ENCODE measurements at regions not wholly inside any gene's neighbourhood (a gene's known extent, or its start where the extent isn't known, plus 50 kb on each side); places are given as distances from the start of the nearest gene placed in this dataset.

DNA sequence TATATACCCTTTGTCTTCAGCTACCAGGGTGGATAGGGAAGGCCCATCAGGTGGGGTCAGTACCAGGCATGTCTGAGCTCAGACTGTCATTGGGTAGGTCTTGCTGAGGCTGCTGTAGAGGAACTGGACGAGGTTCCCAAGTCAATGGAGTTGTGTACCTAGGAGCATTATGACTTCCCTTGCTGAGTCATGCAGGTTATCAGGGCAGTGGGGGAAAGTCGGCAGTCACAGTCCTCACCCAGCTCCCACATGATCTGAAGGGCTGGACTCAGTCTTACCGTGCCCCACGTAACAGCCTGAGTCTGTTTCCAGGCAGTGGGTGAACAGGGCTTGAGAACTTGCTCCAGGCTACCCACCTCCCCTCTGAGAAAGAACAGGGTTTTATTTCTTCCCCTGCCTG is 260.8 kb upstream of the COBL start (continued):
- TF ChIP-seq, protein P1, sequence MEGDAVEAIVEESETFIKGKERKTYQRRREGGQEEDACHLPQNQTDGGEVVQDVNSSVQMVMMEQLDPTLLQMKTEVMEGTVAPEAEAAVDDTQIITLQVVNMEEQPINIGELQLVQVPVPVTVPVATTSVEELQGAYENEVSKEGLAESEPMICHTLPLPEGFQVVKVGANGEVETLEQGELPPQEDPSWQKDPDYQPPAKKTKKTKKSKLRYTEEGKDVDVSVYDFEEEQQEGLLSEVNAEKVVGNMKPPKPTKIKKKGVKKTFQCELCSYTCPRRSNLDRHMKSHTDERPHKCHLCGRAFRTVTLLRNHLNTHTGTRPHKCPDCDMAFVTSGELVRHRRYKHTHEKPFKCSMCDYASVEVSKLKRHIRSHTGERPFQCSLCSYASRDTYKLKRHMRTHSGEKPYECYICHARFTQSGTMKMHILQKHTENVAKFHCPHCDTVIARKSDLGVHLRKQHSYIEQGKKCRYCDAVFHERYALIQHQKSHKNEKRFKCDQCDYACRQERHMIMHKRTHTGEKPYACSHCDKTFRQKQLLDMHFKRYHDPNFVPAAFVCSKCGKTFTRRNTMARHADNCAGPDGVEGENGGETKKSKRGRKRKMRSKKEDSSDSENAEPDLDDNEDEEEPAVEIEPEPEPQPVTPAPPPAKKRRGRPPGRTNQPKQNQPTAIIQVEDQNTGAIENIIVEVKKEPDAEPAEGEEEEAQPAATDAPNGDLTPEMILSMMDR (IDR thresholded peaks at IDR 0.05; ENCODE audit: control extremely low read depth in 1 of 3, insufficient read depth in 1 of 3, low read depth in 1 of 3, low read length in 3 of 3), result no peak
- no peak for TF ChIP-seq RBBP5 (IDR thresholded peaks at IDR 0.05; ENCODE audit: borderline replicate concordance, low read depth, low read length)
- TF ChIP-seq SP2 (IDR thresholded peaks at IDR 0.05; ENCODE audit: low read length), result no peak
- TF ChIP-seq SAP30 (IDR thresholded peaks at IDR 0.05; ENCODE audit: insufficient read depth, insufficient replicate concordance, low read length), result no peak
- no peak for TF ChIP-seq SP4 (IDR thresholded peaks at IDR 0.05; ENCODE audit: low read length)

Data from H1 (cell line).